Upper lobe of right lung (tissue), 1 donor: ENCODE measurements at regions not wholly inside any gene's neighbourhood (a gene's known extent, or its start where the extent isn't known, plus 50 kb on each side); places are given as distances from the start of the nearest gene placed in this dataset.

Source experiments
- ATAC-seq: fragments of 200-7000 bp; cut with Tn5 transposase; one replicate; pipeline ENCODE4 v1.9.1; 2020; ENCODE audit warnings: mild to moderate bottlenecking, moderate library complexity
- DNase-seq: peaks from one replicate; pipeline ENCODE4 v3.0.0-alpha.2; 2020
- H3K27ac ChIP-seq: fragments of 200-600 bp; one replicate; pipeline ENCODE4 v1.8.0; 2022
- H3K27me3 ChIP-seq: fragments of 200-600 bp; one replicate; pipeline ENCODE4 v1.8.0; 2022; ENCODE audit warnings: mild to moderate bottlenecking
- H3K36me3 ChIP-seq: fragments of 200-600 bp; one replicate; pipeline ENCODE4 v1.8.0; 2022
- H3K4me1 ChIP-seq: fragments of 200-600 bp; one replicate; pipeline ENCODE4 v1.8.0; 2022
- H3K4me3 ChIP-seq: fragments of 200-600 bp; one replicate; pipeline ENCODE4 v1.8.0; 2022; ENCODE audit warnings: mild to moderate bottlenecking
- H3K9me3 ChIP-seq: fragments of 200-600 bp; one replicate; pipeline ENCODE4 v1.8.0; 2022
- intact Hi-C: fragments of 100-400 bp; cut with DNase I; formaldehyde crosslinking; loops from one replicate; pipeline ENCODE4 v1.11.0; 2022
- TF ChIP-seq, protein P1 (sequence below): fragments of 200-600 bp; IDR thresholded peaks from one replicate; pipeline ENCODE4 v1.8.0; 2022; ENCODE audit warnings: antibody characterized with exemption
- donor health status: DM: no; HTN: yes; CAD: no; lungs with severe emphysema.

DNA sequence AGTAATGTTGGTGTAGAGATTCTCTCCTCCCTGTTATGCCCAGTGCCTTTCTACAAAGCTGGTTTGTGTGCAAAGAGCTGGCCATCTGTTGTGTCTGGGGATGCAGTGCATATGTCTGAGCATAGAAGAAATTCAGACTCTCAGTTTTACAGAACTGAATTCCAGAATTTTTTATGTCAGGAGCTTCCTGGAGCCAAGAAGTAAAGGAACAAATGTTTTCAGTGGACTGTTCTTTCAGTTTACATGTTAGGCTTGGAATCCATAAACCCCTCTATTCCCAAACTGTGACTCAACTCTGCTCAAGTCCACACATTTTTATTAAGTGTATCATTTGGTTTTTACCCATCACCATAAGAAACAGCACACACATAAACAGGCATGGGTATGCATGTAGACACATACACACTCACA lies 366.0 kb downstream of the BRINP1 start:
- H3K4me3 ChIP-seq: no peak overlapping the region
- intact Hi-C loops: no loop called here
- H3K36me3 ChIP-seq: no peaks in the 10 kb centered on the region
- no peak overlapping the region for H3K27ac ChIP-seq
- TF ChIP-seq, protein P1, sequence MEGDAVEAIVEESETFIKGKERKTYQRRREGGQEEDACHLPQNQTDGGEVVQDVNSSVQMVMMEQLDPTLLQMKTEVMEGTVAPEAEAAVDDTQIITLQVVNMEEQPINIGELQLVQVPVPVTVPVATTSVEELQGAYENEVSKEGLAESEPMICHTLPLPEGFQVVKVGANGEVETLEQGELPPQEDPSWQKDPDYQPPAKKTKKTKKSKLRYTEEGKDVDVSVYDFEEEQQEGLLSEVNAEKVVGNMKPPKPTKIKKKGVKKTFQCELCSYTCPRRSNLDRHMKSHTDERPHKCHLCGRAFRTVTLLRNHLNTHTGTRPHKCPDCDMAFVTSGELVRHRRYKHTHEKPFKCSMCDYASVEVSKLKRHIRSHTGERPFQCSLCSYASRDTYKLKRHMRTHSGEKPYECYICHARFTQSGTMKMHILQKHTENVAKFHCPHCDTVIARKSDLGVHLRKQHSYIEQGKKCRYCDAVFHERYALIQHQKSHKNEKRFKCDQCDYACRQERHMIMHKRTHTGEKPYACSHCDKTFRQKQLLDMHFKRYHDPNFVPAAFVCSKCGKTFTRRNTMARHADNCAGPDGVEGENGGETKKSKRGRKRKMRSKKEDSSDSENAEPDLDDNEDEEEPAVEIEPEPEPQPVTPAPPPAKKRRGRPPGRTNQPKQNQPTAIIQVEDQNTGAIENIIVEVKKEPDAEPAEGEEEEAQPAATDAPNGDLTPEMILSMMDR: no peak
- DNase-seq (no peak), ATAC-seq (no peak)
- peaks cover 8% of the 10 kb centered on the region for H3K4me1 ChIP-seq
- no peaks in the 10 kb centered on the region for H3K9me3 ChIP-seq
- no peaks in the 10 kb centered on the region for H3K27me3 ChIP-seq

DNA sequence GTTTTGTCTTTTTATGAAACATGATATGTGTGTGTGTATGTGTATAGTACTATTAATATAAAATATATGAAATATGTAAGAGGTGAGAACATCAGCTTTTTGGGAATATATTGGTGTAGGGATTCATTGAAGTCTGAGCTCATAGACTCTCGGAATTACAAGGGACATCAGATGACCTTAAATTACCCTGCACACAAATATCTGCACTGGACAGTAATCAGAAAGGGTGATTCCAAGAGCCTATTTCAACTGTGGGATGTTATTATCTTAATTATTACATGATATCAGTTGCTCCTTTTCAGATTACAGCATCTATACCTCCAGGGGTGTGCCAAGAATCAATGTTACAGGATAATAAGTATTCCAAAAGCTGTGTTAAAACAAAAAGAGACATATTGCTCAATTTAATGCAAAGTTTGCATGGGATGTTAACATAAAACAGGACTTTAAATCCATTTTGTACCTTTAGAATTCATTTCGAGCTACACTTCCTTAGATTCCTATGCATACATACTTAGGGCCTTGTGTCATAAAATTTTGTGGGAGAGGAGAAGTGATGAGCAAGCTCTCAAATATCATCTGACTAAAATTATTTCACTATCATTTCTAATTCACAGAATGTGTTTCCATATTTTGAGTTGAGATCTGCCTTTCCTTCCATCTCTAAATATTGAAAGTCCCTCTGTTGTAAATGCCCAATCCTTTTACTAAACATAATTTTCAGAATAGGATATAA lies 365.2 kb downstream of the BRINP1 start:
- intact Hi-C loops: no loop called here
- TF ChIP-seq, protein P1: no peak
- Histone ChIP-seq H3K9me3 (no peaks in the 10 kb centered on the region), H3K36me3 (no peaks in the 10 kb centered on the region), H3K27ac (no peak overlapping the region), H3K27me3 (no peaks in the 10 kb centered on the region), H3K4me1 (peaks cover 8% of the 10 kb centered on the region), H3K4me3 (no peak overlapping the region)
- ATAC-seq: no peak
- no peak for DNase-seq

DNA sequence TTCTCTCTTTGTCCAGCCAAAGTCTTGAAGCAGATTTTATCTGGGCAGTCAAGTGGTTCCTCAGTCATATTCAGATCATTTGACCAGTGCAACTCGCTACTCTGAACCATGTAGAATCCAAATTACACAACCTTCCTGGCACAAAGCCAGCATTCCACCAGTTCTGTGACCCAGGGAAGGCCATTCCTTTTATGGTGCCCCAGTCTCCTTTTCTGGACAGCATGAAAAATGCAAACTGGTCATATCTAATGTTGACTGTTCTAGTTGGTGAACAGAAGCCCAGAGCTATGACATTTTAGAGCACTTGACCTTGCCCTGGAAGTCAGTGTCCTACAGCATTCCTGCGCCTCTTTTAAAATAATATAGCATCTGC lies 364.6 kb downstream of the BRINP1 start:
- ATAC-seq (peak; percentile 80), DNase-seq (no peak)
- Histone ChIP-seq H3K4me3 (no peak overlapping the region), H3K4me1 (peaks cover 8% of the 10 kb centered on the region), H3K27me3 (no peaks in the 10 kb centered on the region), H3K27ac (no peak overlapping the region), H3K9me3 (no peaks in the 10 kb centered on the region), H3K36me3 (no peaks in the 10 kb centered on the region)
- intact Hi-C loops: no loop called here
- TF ChIP-seq, protein P1: no peak

DNA sequence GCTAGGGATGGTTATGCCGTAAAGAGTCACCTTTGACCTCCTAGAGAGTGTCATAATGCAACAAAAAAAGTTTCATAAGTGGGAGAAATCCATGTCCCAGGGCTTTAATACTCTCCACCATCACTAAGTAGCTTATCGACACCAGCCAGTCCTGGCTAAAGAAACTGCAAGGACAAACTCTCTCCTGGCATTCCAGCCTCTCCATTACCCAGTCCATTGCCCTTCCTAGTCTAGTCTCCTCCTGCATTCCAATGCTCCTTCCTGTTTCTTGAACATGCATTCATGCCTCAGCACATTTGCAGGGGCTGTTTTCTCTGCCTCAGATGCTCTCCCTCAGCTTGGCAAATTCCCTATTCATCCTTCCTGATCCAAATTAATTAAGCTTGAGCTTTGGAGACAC lies 364.1 kb downstream of the BRINP1 start:
- no peak overlapping the region for H3K4me3 ChIP-seq
- no peak overlapping the region for H3K27ac ChIP-seq
- ATAC-seq (peak; percentile 16), DNase-seq (no peak)
- no peaks in the 10 kb centered on the region for H3K36me3 ChIP-seq
- H3K27me3 ChIP-seq: no peaks in the 10 kb centered on the region
- intact Hi-C loops: no loop called here
- TF ChIP-seq, protein P1: no peak
- peaks cover 8% of the 10 kb centered on the region for H3K4me1 ChIP-seq
- no peaks in the 10 kb centered on the region for H3K9me3 ChIP-seq

DNA sequence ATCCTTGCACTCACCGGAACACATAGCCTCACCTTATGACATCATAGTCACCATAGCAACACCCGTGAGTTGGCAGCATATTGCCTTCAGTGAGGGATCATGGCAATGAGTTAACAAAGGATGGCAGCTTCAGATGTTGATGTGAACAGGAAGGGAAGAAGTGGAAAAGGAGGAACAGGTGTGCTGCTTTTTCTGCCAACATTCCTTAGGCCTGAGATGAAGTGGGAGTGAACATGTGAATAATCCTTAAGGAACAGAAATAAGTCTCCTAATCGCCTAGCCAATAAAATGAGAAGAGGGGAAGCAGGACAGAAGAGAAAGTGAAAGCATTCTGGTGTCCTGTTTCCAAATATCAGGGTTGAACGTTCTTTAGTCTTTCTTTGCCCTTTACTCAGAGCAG lies 360.0 kb downstream of the BRINP1 start:
- no peaks in the 10 kb centered on the region for H3K36me3 ChIP-seq
- DNase-seq: no peak
- TF ChIP-seq, protein P1: no peak
- H3K4me1 ChIP-seq: peaks cover 8% of the 10 kb centered on the region
- H3K27ac ChIP-seq: no peak overlapping the region
- ATAC-seq: peak; percentile 64
- no peaks in the 10 kb centered on the region for H3K9me3 ChIP-seq
- intact Hi-C loops: no loop called here
- no peak overlapping the region for H3K4me3 ChIP-seq
- H3K27me3 ChIP-seq: no peaks in the 10 kb centered on the region

DNA sequence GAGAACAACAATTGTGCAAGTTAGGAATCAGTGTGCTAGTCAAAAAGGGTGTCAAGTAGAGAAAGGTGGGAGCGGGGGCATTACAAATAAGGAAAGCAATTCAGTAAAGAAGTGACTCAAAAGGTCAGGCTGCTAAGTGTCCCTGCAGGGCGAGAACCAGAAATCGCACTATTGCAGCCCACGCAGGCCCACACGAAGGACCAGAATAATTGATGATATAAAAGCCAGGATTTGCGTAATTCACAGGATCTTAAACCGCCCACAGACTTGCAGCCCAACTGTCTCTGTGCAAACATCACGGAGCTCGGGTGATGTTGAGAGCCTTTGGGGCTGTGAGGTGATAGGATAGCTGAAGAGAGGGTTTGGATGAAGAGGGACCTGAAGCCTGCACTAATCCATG lies 349.0 kb downstream of the BRINP1 start:
- no peaks in the 10 kb centered on the region for H3K9me3 ChIP-seq
- ATAC-seq (no peak), DNase-seq (no peak)
- peaks cover 2% of the 10 kb centered on the region for H3K4me1 ChIP-seq
- TF ChIP-seq, protein P1: no peak
- no peaks in the 10 kb centered on the region for H3K36me3 ChIP-seq
- intact Hi-C loops: no loop called here
- no peak overlapping the region for H3K4me3 ChIP-seq
- H3K27me3 ChIP-seq: no peaks in the 10 kb centered on the region
- H3K27ac ChIP-seq: no peak overlapping the region
